Adrenal gland (tissue), 5 donors: ENCODE measurements at regions not wholly inside any gene's neighbourhood (a gene's known extent, or its start where the extent isn't known, plus 50 kb on each side); places are given as distances from the start of the nearest gene placed in this dataset.

Source experiments
- CTCF ChIP-seq, 6 experiments: fragments of 450-650 bp in 4 of 6; fragments of 200-600 bp in 2 of 6; sonication (generic) in 1 of 6; IDR thresholded peaks; 1 replicate in 5 of 6; 2 replicates in 1 of 6; pipeline versions ENCODE4 v1.5.1 to v1.8.0; 2016 to 2021; ENCODE audit warnings: antibody characterized with exemption in 6 of 6, mild to moderate bottlenecking in 2 of 6, moderate library complexity in 1 of 6
- POLR2A ChIP-seq, 2 donors: fragments of 450-650 bp; IDR thresholded peaks; one replicate each; pipeline ENCODE4 v1.6.1; 2017; ENCODE audit warnings: antibody characterized with exemption in 2 of 2, mild to moderate bottlenecking in 2 of 2, moderate library complexity in 1 of 2
- donor health status: DM: no; HTN: no; CAD: no.

- no peak for TF ChIP-seq CTCF (IDR thresholded peaks at IDR 0.05)
- TF ChIP-seq POLR2A (IDR thresholded peaks at IDR 0.05) = no peak
Measured at GRCh38 chr7:109282726-109283125, 713.1 kb downstream of the DNAJB9 start.
